HEK293 (cell line): ENCODE measurements at regions not wholly inside any gene's neighbourhood (a gene's known extent, or its start where the extent isn't known, plus 50 kb on each side); places are given as distances from the start of the nearest gene placed in this dataset.

Experiments
- ZNF114 ChIP-seq: fragments of 450-650 bp; formaldehyde crosslinking; IDR thresholded peaks from 2 replicates; pipeline ENCODE4 v1.5.0; 2017; ENCODE audit warnings: missing biosample characterization, missing genetic modification characterization
- ZNF175 ChIP-seq: fragments of 450-650 bp; formaldehyde crosslinking; IDR thresholded peaks from 2 replicates; pipeline ENCODE4 v1.5.1; 2016; ENCODE audit warnings: missing biosample characterization, missing genetic modification characterization

- TF ChIP-seq ZNF114 (tag by site-specific recombination) (no peak), ZNF175 (tag by site-specific recombination) (no peak)
Measured at GRCh38 chr11:42806191-42806590, 505.6 kb upstream of the API5 start.
